H1 (cell line): ENCODE measurements at regions not wholly inside any gene's neighbourhood (a gene's known extent, or its start where the extent isn't known, plus 50 kb on each side); places are given as distances from the start of the nearest gene placed in this dataset.

ENCODE experiments used
- CTCF ChIA-PET: fragments of 300-600 bp; sonication (Branson Sonifier 250); formaldehyde crosslinking; loops from one replicate; lab custom pipeline; 2021; ENCODE audit not compliant: partially characterized antibody; lab: Charles Lee
- POLR2A ChIA-PET: fragments of 300-600 bp; sonication (Branson Sonifier 250); formaldehyde crosslinking; loops from one replicate; lab custom pipeline; 2021; ENCODE audit warnings: inconsistent platforms; ENCODE audit not compliant: partially characterized antibody; lab: Charles Lee
- DNase-seq, 2 experiments: peaks; one replicate each; pipeline versions ENCODE4 v3.0.0 to v3.0.0-alpha.2; 2010 to 2022; ENCODE audit warnings: low spot score in 2 of 2, low read depth in 1 of 2, mixed read lengths in 1 of 2
- FAIRE-seq: peaks from 2 replicates; lab custom pipeline; 2011; peaks lifted over from hg19 to GRCh38; lab: Jason Lieb, UNC
- H2AFZ ChIP-seq: 2 replicates; pipeline ENCODE4 v1.8.1; 2012; ENCODE audit warnings: low read length, inconsistent platforms
- H2AK5ac ChIP-seq: 2 replicates; pipeline ENCODE4 v1.6.1; 2013; ENCODE audit warnings: low read depth, low read length
- H2BK120ac ChIP-seq: replicated peaks from 2 replicates; pipeline ENCODE3; 2013; ENCODE audit warnings: low read depth, low read length, inconsistent platforms
- H2BK12ac ChIP-seq: 2 replicates; pipeline ENCODE4 v1.6.1; 2013; ENCODE audit warnings: low read depth, low read length
- H2BK15ac ChIP-seq: 2 replicates; pipeline ENCODE4 v1.6.1; 2013; ENCODE audit warnings: low read length
- H2BK20ac ChIP-seq: 2 replicates; pipeline ENCODE4 v1.6.1; 2013; ENCODE audit warnings: low read length
- H2BK5ac ChIP-seq: 2 replicates; pipeline ENCODE4 v1.6.1; 2013; ENCODE audit warnings: low read depth, low read length
- H3K14ac ChIP-seq: 2 replicates; pipeline ENCODE4 v1.6.1; 2013; ENCODE audit warnings: inconsistent platforms; ENCODE audit not compliant: insufficient read length
- H3K18ac ChIP-seq: 2 replicates; pipeline ENCODE4 v1.6.1; 2013; ENCODE audit warnings: low read length; ENCODE audit errors: extremely low read depth
- H3K23ac ChIP-seq: 2 replicates; pipeline ENCODE4 v1.6.1; 2013; ENCODE audit warnings: inconsistent platforms; ENCODE audit not compliant: insufficient read length
- H3K23me2 ChIP-seq: 2 replicates; pipeline ENCODE4 v1.6.1; 2013; ENCODE audit warnings: low read depth, low read length
- H3K27ac ChIP-seq: 2 replicates; pipeline ENCODE4 v1.6.1; 2011; ENCODE audit warnings: low read depth, low read length, inconsistent platforms
- H3K27me3 ChIP-seq, 4 experiments: replicated peaks in 1 of 4; 1 replicate in 1 of 4; 2 replicates in 3 of 4; pipeline versions ENCODE4 v1.6.1 to v1.8.1; 2011 to 2013; ENCODE audit warnings: low read length in 3 of 4, mild to moderate bottlenecking in 3 of 4, inconsistent platforms in 2 of 4, mixed read lengths in 2 of 4, moderate library complexity in 1 of 4; ENCODE audit not compliant: control insufficient read depth in 3 of 4, insufficient read depth in 3 of 4; ENCODE audit errors: extremely low read depth in 1 of 4
- H3K36me3 ChIP-seq, 4 experiments: 2 replicates each; pipeline versions ENCODE4 v1.6.1 to v1.8.1; 2011 to 2013; ENCODE audit warnings: mild to moderate bottlenecking in 4 of 4, low read length in 3 of 4, moderate library complexity in 2 of 4, control low read depth in 1 of 4, inconsistent platforms in 1 of 4; ENCODE audit not compliant: insufficient read depth in 4 of 4, control insufficient read depth in 2 of 4
- H3K4ac ChIP-seq: replicated peaks from 2 replicates; pipeline ENCODE3; 2013; ENCODE audit warnings: low read length, low read depth, mixed read lengths, inconsistent platforms; ENCODE audit not compliant: insufficient read length
- H3K4me1 ChIP-seq, 4 experiments: replicated peaks in 1 of 4; 1 replicate in 1 of 4; 2 replicates in 3 of 4; pipeline versions ENCODE4 v1.6.1 to v1.8.1; 2011 to 2013; ENCODE audit warnings: low read length in 3 of 4, inconsistent platforms in 2 of 4, mixed read lengths in 1 of 4; ENCODE audit not compliant: insufficient read depth in 4 of 4, control insufficient read depth in 3 of 4
- H3K4me2 ChIP-seq, 2 experiments: 2 replicates each; pipeline versions ENCODE4 v1.6.1 to v1.8.1; 2011 to 2013; ENCODE audit warnings: low read depth in 2 of 2, low read length in 2 of 2, control low read depth in 1 of 2, inconsistent platforms in 1 of 2, mild to moderate bottlenecking in 1 of 2; ENCODE audit not compliant: insufficient read depth in 1 of 2
- H3K4me3 ChIP-seq, 4 experiments: fragments of 200-600, 300-600 bp in 1 of 4; sonication (generic), shearing (Covaris generic), sonication (Bioruptor Twin) in 1 of 4; 2 replicates each; pipeline versions ENCODE4 v1.5.1 to v1.8.1; 2011 to 2016; ENCODE audit warnings: low read length in 4 of 4, low read depth in 3 of 4, control low read depth in 2 of 4, inconsistent platforms in 2 of 4, mild to moderate bottlenecking in 2 of 4, mixed read lengths in 1 of 4, moderate library complexity in 1 of 4; ENCODE audit not compliant: insufficient read depth in 2 of 4; ENCODE audit errors: extremely low read depth in 1 of 4
- H3K56ac ChIP-seq: replicated peaks from 2 replicates; pipeline ENCODE3; 2013; ENCODE audit warnings: low read depth, mild to moderate bottlenecking, mixed read lengths, low read length, inconsistent platforms; ENCODE audit not compliant: insufficient read length
- H3K79me1 ChIP-seq: 2 replicates; pipeline ENCODE4 v1.6.1; 2013; ENCODE audit warnings: low read depth, low read length, control low read depth
- H3K79me2 ChIP-seq, 2 experiments: 2 replicates each; pipeline versions ENCODE4 v1.6.1 to v1.8.1; 2012 to 2013; ENCODE audit warnings: low read length in 2 of 2, mild to moderate bottlenecking in 2 of 2, inconsistent platforms in 1 of 2; ENCODE audit not compliant: insufficient read depth in 2 of 2, control insufficient read depth in 1 of 2
- H3K9ac ChIP-seq, 4 experiments: replicated peaks in 1 of 4; 1 replicate in 1 of 4; 2 replicates in 3 of 4; pipeline versions ENCODE4 v1.6.1 to v1.8.1; 2011 to 2013; ENCODE audit warnings: low read depth in 3 of 4, low read length in 3 of 4, control low read depth in 2 of 4, mild to moderate bottlenecking in 2 of 4, moderate library complexity in 2 of 4, inconsistent platforms in 1 of 4; ENCODE audit errors: extremely low read depth in 1 of 4
- H3K9me3 ChIP-seq, 2 experiments: 2 replicates each; pipeline versions ENCODE4 v1.6.1 to v1.8.1; 2012 to 2013; ENCODE audit warnings: mild to moderate bottlenecking in 2 of 2, moderate library complexity in 2 of 2, control low read depth in 1 of 2, inconsistent platforms in 1 of 2, low read depth in 1 of 2, low read length in 1 of 2, mixed read lengths in 1 of 2; ENCODE audit not compliant: insufficient read depth in 2 of 2
- H4K20me1 ChIP-seq, 2 experiments: replicated peaks in 1 of 2; 2 replicates each; pipeline versions ENCODE3 to v1.8.1; 2011 to 2013; ENCODE audit warnings: inconsistent platforms in 2 of 2, low read length in 2 of 2, mild to moderate bottlenecking in 1 of 2; ENCODE audit not compliant: insufficient read depth in 2 of 2, control insufficient read depth in 1 of 2
- H4K5ac ChIP-seq: 2 replicates; pipeline ENCODE4 v1.6.1; 2013; ENCODE audit warnings: low read length, low read depth, mixed read lengths, inconsistent platforms; ENCODE audit not compliant: insufficient read length
- H4K8ac ChIP-seq: 2 replicates; pipeline ENCODE4 v1.8.0; 2013; ENCODE audit warnings: mild to moderate bottlenecking, moderate library complexity, low read length, inconsistent platforms; ENCODE audit not compliant: insufficient read depth; ENCODE audit errors: extremely low read depth
- H4K91ac ChIP-seq: replicated peaks from 2 replicates; pipeline ENCODE3; 2013; ENCODE audit warnings: low read length, mixed read lengths, inconsistent platforms; ENCODE audit not compliant: insufficient read length
- CHD2 ChIP-seq: IDR thresholded peaks from 2 replicates; pipeline ENCODE4 v1.6.1; 2012; ENCODE audit warnings: low read length, improper control_type of control experiment
- EGR1 ChIP-seq: IDR thresholded peaks from 2 replicates; pipeline ENCODE4 v1.6.1; 2011; ENCODE audit warnings: low read depth, low read length, borderline replicate concordance
- EZH2 ChIP-seq: fragments of 200-600 bp; sonication (generic); IDR thresholded peaks from 2 replicates; pipeline ENCODE4 v1.7.1; 2012; ENCODE audit warnings: low read depth, mild to moderate bottlenecking, moderate library complexity, low read length, inconsistent platforms; ENCODE audit not compliant: severe bottlenecking
- FOSL1 ChIP-seq: IDR thresholded peaks from 2 replicates; pipeline ENCODE4 v1.6.1; 2011; ENCODE audit warnings: mild to moderate bottlenecking, low read depth, low read length, moderate library complexity; ENCODE audit not compliant: insufficient read depth
- JUN ChIP-seq: IDR thresholded peaks from 2 replicates; pipeline ENCODE4 v1.6.1; 2011; ENCODE audit warnings: low read depth, mild to moderate bottlenecking, improper control_type of control experiment, low read length
- NANOG ChIP-seq: IDR thresholded peaks from 2 replicates; pipeline ENCODE4 v1.6.1; 2011; ENCODE audit warnings: low read length, low read depth, mild to moderate bottlenecking, inconsistent platforms; ENCODE audit not compliant: insufficient read depth, poor library complexity, severe bottlenecking
- RFX5 ChIP-seq: IDR thresholded peaks from 2 replicates; pipeline ENCODE4 v1.6.1; 2011; ENCODE audit warnings: low read depth, low read length, improper control_type of control experiment, borderline replicate concordance
- SAP30 ChIP-seq: fragments of 300-600 bp; sonication (generic); IDR thresholded peaks from 2 replicates; pipeline ENCODE4 v1.7.1; 2012; ENCODE audit warnings: low read length, moderate library complexity, mild to moderate bottlenecking, inconsistent platforms; ENCODE audit not compliant: insufficient read depth, insufficient replicate concordance
- SP4 ChIP-seq: IDR thresholded peaks from 2 replicates; pipeline ENCODE4 v1.6.1; 2012; ENCODE audit warnings: low read length, inconsistent platforms
- WGBS, 2 experiments: shearing (Covaris generic) in 1 of 2; methylation state at CpG; one replicate each; pipeline versions ENCODE4 v1.1.6 to v1.1.7; 2013 to 2015; ENCODE audit warnings: low lambda C conversion rate in 2 of 2, mixed read lengths in 2 of 2, inconsistent platforms in 1 of 2, low coverage in 1 of 2, missing lambda C conversion rate in 1 of 2; ENCODE audit not compliant: insufficient replicate concordance in 2 of 2, insufficient coverage in 1 of 2, insufficient read length in 1 of 2; ENCODE audit errors: extremely low coverage in 1 of 2, missing lambda C conversion rate in 1 of 2; 5-methylcytosine and 5-hydroxymethylcytosine counted together
- TF ChIP-seq, protein P1 (sequence below): IDR thresholded peaks from 2 replicates; pipeline ENCODE4 v1.6.1; 2012; ENCODE audit warnings: inconsistent platforms

DNA sequence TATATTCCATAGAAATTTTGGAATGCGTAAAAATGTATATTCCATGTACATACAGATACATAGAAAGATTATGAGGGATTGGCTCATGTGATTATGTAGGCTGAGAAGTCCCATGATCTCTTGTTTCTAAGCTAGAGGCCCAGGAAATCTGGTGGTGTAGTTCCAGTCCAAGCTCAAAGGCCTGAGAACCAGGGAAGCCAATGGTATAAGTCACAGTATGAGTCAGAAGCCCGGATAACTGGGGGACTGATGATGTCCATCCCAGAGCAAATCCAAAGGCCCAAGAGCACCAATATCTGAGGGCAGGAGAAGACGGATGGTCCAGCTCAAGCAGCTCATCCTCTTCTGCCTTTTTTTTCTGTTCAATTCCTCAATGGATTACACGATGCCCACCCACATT is 385.0 kb upstream of the KLHL29 start:
- FAIRE-seq = no peak
- no peak overlapping the region for H2BK15ac ChIP-seq
- H2AK5ac ChIP-seq = no peak overlapping the region
- H3K56ac ChIP-seq = no peak overlapping the region
- no peak for DNase-seq
- H3K27me3 ChIP-seq = no peaks in the 10 kb centered on the region
- TF ChIP-seq SP4 = no peak
- TF ChIP-seq RFX5 = no peak
- no peak for TF ChIP-seq NANOG
- no peak for TF ChIP-seq CHD2
- no peak for TF ChIP-seq SAP30
- TF ChIP-seq FOSL1 = no peak
- no peak for TF ChIP-seq JUN
- TF ChIP-seq EZH2 = no peak
- TF ChIP-seq, protein P1, sequence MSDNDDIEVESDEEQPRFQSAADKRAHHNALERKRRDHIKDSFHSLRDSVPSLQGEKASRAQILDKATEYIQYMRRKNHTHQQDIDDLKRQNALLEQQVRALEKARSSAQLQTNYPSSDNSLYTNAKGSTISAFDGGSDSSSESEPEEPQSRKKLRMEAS = no peak
- no peak for TF ChIP-seq EGR1
- H4K8ac ChIP-seq = no peak overlapping the region
- H3K79me2 ChIP-seq = no peaks in the 10 kb centered on the region
- no peak overlapping the region for H3K27ac ChIP-seq
- no peaks in the 10 kb centered on the region for H3K36me3 ChIP-seq
- H3K4ac ChIP-seq = no peak overlapping the region
- H4K20me1 ChIP-seq = no peaks in the 10 kb centered on the region
- no peaks in the 10 kb centered on the region for H3K4me1 ChIP-seq
- H3K14ac ChIP-seq = no peak overlapping the region
- H2BK120ac ChIP-seq = no peak overlapping the region
- no peaks in the 10 kb centered on the region for H3K23me2 ChIP-seq
- H3K9ac ChIP-seq = no peak overlapping the region
- H3K4me2 ChIP-seq = no peak overlapping the region
- ChIA-PET POLR2A (no interaction called here), CTCF (interaction anchor here (0.8 to 1.7 kb wide), 2 partner anchors 9 to 20 kb away, joined by 3 to 5 read pairs; no protein-coding TSS in a partner anchor)
- no peak overlapping the region for H2BK12ac ChIP-seq
- H2BK20ac ChIP-seq = no peak overlapping the region
- H2BK5ac ChIP-seq = no peak overlapping the region
- WGBS, 2 experiments = 78% methylated on average over 4 of the region's 4 CpGs; no CpG with 5 or more reads in 1 of the 2 experiments
- H4K5ac ChIP-seq = no peak overlapping the region
- H3K18ac ChIP-seq = no peak overlapping the region
- H2AFZ ChIP-seq = no peak overlapping the region
- H3K23ac ChIP-seq = no peak overlapping the region
- no peaks in the 10 kb centered on the region for H3K9me3 ChIP-seq
- H3K4me3 ChIP-seq = no peak overlapping the region
- H3K79me1 ChIP-seq = no peaks in the 10 kb centered on the region
- no peak overlapping the region for H4K91ac ChIP-seq
